Muscle of arm (tissue), 1 donor: ENCODE measurements at regions not wholly inside any gene's neighbourhood (a gene's known extent, or its start where the extent isn't known, plus 50 kb on each side); places are given as distances from the start of the nearest gene placed in this dataset.
A peak's percentile ranks its signal among the peaks of the same experiment; 100 is the strongest.
"Not testable (repeated sequence)": the region's sequence is repeated elsewhere in the genome, so short reads cannot be mapped to it uniquely, and the experiment has no call there.

Source experiments
- DNase-seq: peaks from one replicate; pipeline ENCODE4 v3.0.0-alpha.2; 2013

- DNase-seq: no peak
Measured at GRCh38 chr1:101370488-101370887, 133.7 kb downstream of the S1PR1 start.

- DNase-seq: no peak
Measured at GRCh38 chr1:101371259-101371658, 134.4 kb downstream of the S1PR1 start.

GRCh38 chr1:101373570-101373969 is 136.8 kb downstream of the S1PR1 start:
- DNase-seq: no peak

- not testable (repeated sequence) for DNase-seq
Measured at GRCh38 chr1:101375448-101375847, 138.6 kb downstream of the S1PR1 start.

- no peak for DNase-seq
Measured at GRCh38 chr1:101376121-101377083, 139.6 kb downstream of the S1PR1 start.

GRCh38 chr1:101377084-101377835 is 140.4 kb downstream of the S1PR1 start:
- no peak for DNase-seq

GRCh38 chr1:101379037-101379436 is 142.2 kb downstream of the S1PR1 start:
- DNase-seq: no peak

- DNase-seq: no peak
Measured at GRCh38 chr1:101379950-101380349, 143.1 kb downstream of the S1PR1 start.

GRCh38 chr1:101382135-101382534 is 145.3 kb downstream of the S1PR1 start:
- DNase-seq: no peak

- DNase-seq: no peak
Measured at GRCh38 chr1:101388904-101389546, 152.2 kb downstream of the S1PR1 start.

- no peak for DNase-seq
Measured at GRCh38 chr1:101389547-101389929, 152.7 kb downstream of the S1PR1 start.

GRCh38 chr1:101392552-101392951 is 155.7 kb downstream of the S1PR1 start:
- no peak for DNase-seq

GRCh38 chr1:101394041-101394440 is 157.2 kb downstream of the S1PR1 start:
- peak; percentile 7 for DNase-seq

GRCh38 chr1:101399222-101399621 is 162.4 kb downstream of the S1PR1 start:
- DNase-seq: no peak

- no peak for DNase-seq
Measured at GRCh38 chr1:101406271-101406670, 169.5 kb downstream of the S1PR1 start.

GRCh38 chr1:101406681-101407080 is 169.9 kb downstream of the S1PR1 start:
- no peak for DNase-seq

GRCh38 chr1:101407505-101408211 is 170.8 kb downstream of the S1PR1 start:
- DNase-seq: no peak

GRCh38 chr1:101408212-101409042 is 171.6 kb downstream of the S1PR1 start:
- DNase-seq: no peak

- DNase-seq: no peak
Measured at GRCh38 chr1:101409102-101409501, 172.3 kb downstream of the S1PR1 start.

GRCh38 chr1:101410048-101410878 is 173.4 kb downstream of the S1PR1 start:
- no peak for DNase-seq
